ENCODE measurements at regions not wholly inside any gene's neighbourhood (a gene's known extent, or its start where the extent isn't known, plus 50 kb on each side); places are given as distances from the start of the nearest gene placed in this dataset.

DNA sequence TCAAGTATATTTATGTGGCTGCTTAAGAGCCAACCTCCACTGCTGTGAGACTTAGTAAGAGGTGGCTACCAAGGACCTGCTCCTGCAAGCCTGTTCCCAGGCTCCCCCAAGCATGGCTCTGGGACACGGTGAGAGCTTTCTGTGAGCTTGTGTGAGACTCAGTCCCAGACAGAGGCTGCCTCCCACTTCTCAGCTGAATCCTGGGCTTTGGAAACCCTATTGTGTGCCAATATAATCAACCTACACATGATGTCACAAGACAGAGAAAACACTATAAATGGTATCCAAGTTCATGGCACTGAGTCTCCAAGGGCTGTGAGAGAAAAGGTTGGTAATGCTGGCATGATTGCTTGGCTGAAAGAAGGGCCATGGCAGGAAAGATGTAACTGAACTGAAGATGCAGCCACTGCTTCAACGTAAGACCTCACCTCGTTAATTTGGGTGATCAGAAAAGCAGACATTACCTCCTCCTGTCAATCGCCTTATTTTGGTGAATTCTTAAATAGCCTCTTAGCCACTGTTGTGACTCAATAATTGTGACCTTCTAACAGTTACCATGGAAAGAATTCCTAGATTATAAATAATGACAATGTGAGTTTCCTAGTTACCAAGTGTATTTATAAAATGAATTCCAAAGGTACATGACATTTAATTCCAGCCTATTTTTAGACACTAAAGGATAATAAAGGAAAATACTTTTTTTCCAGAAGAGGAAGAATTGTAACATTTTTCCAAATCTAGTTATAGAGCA is 332.0 kb downstream of the IRS2 start:
- Histone ChIP-seq H3K36me3 (ENCODE audit: control insufficient read depth in 2 of 2, insufficient read depth in 2 of 2, low read length in 1 of 2) (no peaks in the 10 kb centered on the region), H3K4me2 (ENCODE audit: control insufficient read depth, insufficient read depth) (no peak overlapping the region), H3K79me2 (ENCODE audit: control insufficient read depth, insufficient read depth, low read length) (no peaks in the 10 kb centered on the region), H3K4me1 (ENCODE audit: control insufficient read depth, insufficient read depth, low read length) (no peaks in the 10 kb centered on the region), H3K27me3 (replicated peaks in 1 of 2; ENCODE audit: control insufficient read depth in 2 of 2, insufficient read depth in 2 of 2, low read length in 1 of 2) (no peaks in the 10 kb centered on the region), H3K9me3 (replicated peaks; ENCODE audit: control insufficient read depth, insufficient read depth, low read length) (no peaks in the 10 kb centered on the region; the same call in 2 of the 3 replicates), H3K4me3 (no peak overlapping the region), H3K9ac (ENCODE audit: control insufficient read depth, insufficient read depth, low read length) (no peak overlapping the region), H3K27ac (ENCODE audit: control insufficient read depth, insufficient read depth) (no peak overlapping the region), H2AFZ (ENCODE audit: control insufficient read depth, low read depth, low read length) (no peak overlapping the region), H4K20me1 (ENCODE audit: control insufficient read depth, insufficient read depth) (no peaks in the 10 kb centered on the region)
- DNase-seq (ENCODE audit: low read depth, low spot score): no peak
- no peak for FAIRE-seq
- POLR2A ChIA-PET: no interaction called here
- RAD21 ChIA-PET (ENCODE audit: unreplicated experiment): no interaction called here
- ATAC-seq: no peak
- CTCF ChIA-PET: no interaction called here
- intact Hi-C loops (cut with micrococcal nuclease; ENCODE audit: unreplicated experiment) (no loop called here), in situ Hi-C loops (cut with MboI) (no loop called here)
- TF ChIP-seq MLLT1 (IDR thresholded peaks at IDR 0.05) (no peak), MYC (IDR thresholded peaks at IDR 0.05; ENCODE audit: insufficient read depth, insufficient read length, insufficient replicate concordance, low read length, severe bottlenecking) (no peak), HDAC2 (IDR thresholded peaks at IDR 0.05) (no peak), ESRRA (IDR thresholded peaks at IDR 0.05; ENCODE audit: low read length) (no peak), TAF1 (IDR thresholded peaks at IDR 0.05; ENCODE audit: borderline replicate concordance, low read depth, low read length) (no peak), CREB1 (IDR thresholded peaks at IDR 0.05; ENCODE audit: low read depth) (no peak), ZNF207 (IDR thresholded peaks at IDR 0.05; ENCODE audit: borderline replicate concordance) (no peak)
- TF ChIP-seq, protein P1, sequence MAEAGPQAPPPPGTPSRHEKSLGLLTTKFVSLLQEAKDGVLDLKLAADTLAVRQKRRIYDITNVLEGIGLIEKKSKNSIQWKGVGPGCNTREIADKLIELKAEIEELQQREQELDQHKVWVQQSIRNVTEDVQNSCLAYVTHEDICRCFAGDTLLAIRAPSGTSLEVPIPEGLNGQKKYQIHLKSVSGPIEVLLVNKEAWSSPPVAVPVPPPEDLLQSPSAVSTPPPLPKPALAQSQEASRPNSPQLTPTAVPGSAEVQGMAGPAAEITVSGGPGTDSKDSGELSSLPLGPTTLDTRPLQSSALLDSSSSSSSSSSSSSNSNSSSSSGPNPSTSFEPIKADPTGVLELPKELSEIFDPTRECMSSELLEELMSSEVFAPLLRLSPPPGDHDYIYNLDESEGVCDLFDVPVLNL (IDR thresholded peaks at IDR 0.05; ENCODE audit: low read depth, low read length): no peak
- 6% methylated on average over 4 of the region's 4 CpGs for WGBS (ENCODE audit: insufficient coverage, insufficient replicate concordance, low lambda C conversion rate, missing lambda C conversion rate)
- SMC1A ChIA-PET (ENCODE audit: uncharacterized antibody, unreplicated experiment): no interaction called here
- no TSS peak for BruUV-seq (replicated peaks)

Data from GM12878 (cell line).